HEK293 (cell line): ENCODE measurements at regions not wholly inside any gene's neighbourhood (a gene's known extent, or its start where the extent isn't known, plus 50 kb on each side); places are given as distances from the start of the nearest gene placed in this dataset.

Experiments
- CTCF ChIA-PET: fragments of 350-600 bp; formaldehyde crosslinking; extraction: SDS; loops from one replicate; lab custom pipeline; 2021; ENCODE audit warnings: antibody characterized with exemption; lab: Yijun Ruan, JAX
- POLR2A ChIA-PET: fragments of 300-600 bp; formaldehyde crosslinking; extraction: SDS; loops from one replicate; lab custom pipeline; 2020; ENCODE audit warnings: antibody characterized with exemption, inconsistent platforms; lab: Yijun Ruan, JAX
- H3K27ac ChIP-seq: fragments of 200-500 bp; sonication (Bioruptor generic); 2 replicates; pipeline ENCODE4 v1.5.1; 2014; ENCODE audit warnings: low read depth, low read length, control low read depth, inconsistent platforms; ENCODE audit errors: extremely low read depth
- H3K36me3 ChIP-seq, 2 experiments: fragments of 200-500 bp in 1 of 2; sonication (Bioruptor generic) in 1 of 2; 1 replicate in 1 of 2; 2 replicates in 1 of 2; pipeline ENCODE4 v1.5.1; 2014 to 2017; ENCODE audit warnings: inconsistent platforms in 2 of 2, low read length in 2 of 2; ENCODE audit not compliant: control insufficient read depth in 2 of 2, insufficient read depth in 1 of 2
- H3K4me1 ChIP-seq: fragments of 200-500 bp; sonication (Bioruptor generic); 2 replicates; pipeline ENCODE4 v1.5.1; 2014; ENCODE audit warnings: mild to moderate bottlenecking, low read length, inconsistent platforms; ENCODE audit not compliant: control insufficient read depth, insufficient read depth
- H3K4me3 ChIP-seq: 2 replicates; pipeline ENCODE4 v1.5.1; 2011; ENCODE audit warnings: low read depth, mild to moderate bottlenecking, control low read depth, low read length, moderate library complexity
- H3K9me3 ChIP-seq: fragments of 200-500 bp; sonication (Bioruptor generic); 2 replicates; pipeline ENCODE4 v1.5.1; 2014; ENCODE audit warnings: low read depth, low read length, inconsistent platforms; ENCODE audit not compliant: control insufficient read depth, insufficient read depth
- GLIS1 ChIP-seq: fragments of 450-650 bp; formaldehyde crosslinking; IDR thresholded peaks from 2 replicates; pipeline ENCODE4 v1.5.1; 2016; ENCODE audit warnings: missing biosample characterization, missing genetic modification characterization
- OVOL3 ChIP-seq: fragments of 450-650 bp; formaldehyde crosslinking; IDR thresholded peaks from 2 replicates; pipeline ENCODE4 v1.5.1; 2016; ENCODE audit warnings: missing biosample characterization, missing genetic modification characterization
- SALL2 ChIP-seq: fragments of 450-650 bp; formaldehyde crosslinking; IDR thresholded peaks from 2 replicates; pipeline ENCODE4 v1.5.0; 2017; ENCODE audit warnings: missing biosample characterization, mild to moderate bottlenecking, missing genetic modification characterization, borderline replicate concordance
- SETDB1 ChIP-seq: IDR thresholded peaks from one replicate; pipeline ENCODE4 v1.6.1; 2017; ENCODE audit warnings: mild to moderate bottlenecking, low read length, moderate library complexity, mixed read lengths; ENCODE audit not compliant: insufficient read length
- TRIM28 ChIP-seq: IDR thresholded peaks from 2 replicates; pipeline ENCODE4 v1.6.1; 2011; ENCODE audit warnings: low read length, control low read depth, borderline replicate concordance
- ZBTB17 ChIP-seq: fragments of 450-650 bp; formaldehyde crosslinking; IDR thresholded peaks from 2 replicates; pipeline ENCODE4 v1.5.1; 2016; ENCODE audit warnings: missing biosample characterization, missing genetic modification characterization
- ZBTB21 ChIP-seq: fragments of 450-650 bp; formaldehyde crosslinking; IDR thresholded peaks from 2 replicates; pipeline ENCODE4 v1.5.1; 2017; ENCODE audit warnings: missing biosample characterization, missing genetic modification characterization
- ZNF146 ChIP-seq: fragments of 450-650 bp; formaldehyde crosslinking; IDR thresholded peaks from 2 replicates; pipeline ENCODE4 v1.5.1; 2016; ENCODE audit warnings: missing biosample characterization, missing genetic modification characterization
- ZNF155 ChIP-seq: fragments of 450-650 bp; formaldehyde crosslinking; IDR thresholded peaks from 2 replicates; pipeline ENCODE4 v1.5.1; 2016; ENCODE audit warnings: missing biosample characterization, missing genetic modification characterization
- ZNF169 ChIP-seq: fragments of 450-650 bp; formaldehyde crosslinking; IDR thresholded peaks from 2 replicates; pipeline ENCODE4 v1.5.1; 2016; ENCODE audit warnings: missing biosample characterization, missing genetic modification characterization
- ZNF24 ChIP-seq: fragments of 450-650 bp; formaldehyde crosslinking; IDR thresholded peaks from 2 replicates; pipeline ENCODE4 v1.5.1; 2016; ENCODE audit warnings: missing biosample characterization, missing genetic modification characterization
- ZNF248 ChIP-seq: fragments of 450-650 bp; formaldehyde crosslinking; IDR thresholded peaks from 2 replicates; pipeline ENCODE4 v1.5.1; 2017; ENCODE audit warnings: missing biosample characterization, missing genetic modification characterization
- ZNF391 ChIP-seq: fragments of 450-650 bp; formaldehyde crosslinking; IDR thresholded peaks from 2 replicates; pipeline ENCODE4 v1.5.1; 2016; ENCODE audit warnings: low read depth, missing biosample characterization, missing genetic modification characterization, borderline replicate concordance
- ZNF426 ChIP-seq: fragments of 450-650 bp; formaldehyde crosslinking; IDR thresholded peaks from 2 replicates; pipeline ENCODE4 v1.5.1; 2017; ENCODE audit warnings: missing biosample characterization, missing genetic modification characterization, mild to moderate bottlenecking, inconsistent platforms, moderate library complexity
- ZNF521 ChIP-seq: fragments of 450-650 bp; formaldehyde crosslinking; IDR thresholded peaks from 2 replicates; pipeline ENCODE4 v1.5.1; 2017; ENCODE audit warnings: missing biosample characterization, mild to moderate bottlenecking, missing genetic modification characterization
- ZNF529 ChIP-seq: fragments of 450-650 bp; formaldehyde crosslinking; IDR thresholded peaks from 2 replicates; pipeline ENCODE4 v1.5.1; 2017; ENCODE audit warnings: missing genetic modification characterization, missing biosample characterization; ENCODE audit not compliant: insufficient replicate concordance
- ZNF670 ChIP-seq: fragments of 450-650 bp; formaldehyde crosslinking; IDR thresholded peaks from 2 replicates; pipeline ENCODE4 v1.5.1; 2016; ENCODE audit warnings: missing biosample characterization, missing genetic modification characterization, low read depth
- TF ChIP-seq, protein P1 (sequence below): fragments of 450-650 bp; formaldehyde crosslinking; IDR thresholded peaks from 2 replicates; pipeline ENCODE4 v1.5.1; 2016; ENCODE audit warnings: missing biosample characterization, missing genetic modification characterization
- TF ChIP-seq, protein P2 (sequence below): fragments of 450-650 bp; formaldehyde crosslinking; IDR thresholded peaks from 2 replicates; pipeline ENCODE4 v1.5.1; 2016; ENCODE audit warnings: missing biosample characterization, missing genetic modification characterization, borderline replicate concordance
- TF ChIP-seq, protein P3 (sequence below): fragments of 450-650 bp; formaldehyde crosslinking; IDR thresholded peaks from 2 replicates; pipeline ENCODE4 v1.5.1; 2016; ENCODE audit warnings: missing biosample characterization, missing genetic modification characterization
- TF ChIP-seq, protein P4 (sequence below): fragments of 450-650 bp; formaldehyde crosslinking; IDR thresholded peaks from 2 replicates; pipeline ENCODE4 v1.5.1; 2016; ENCODE audit warnings: missing biosample characterization, missing genetic modification characterization
- TF ChIP-seq, protein P5 (sequence below): fragments of 450-650 bp; IDR thresholded peaks from 2 replicates; pipeline ENCODE4 v1.5.1; 2018; ENCODE audit warnings: missing biosample characterization, mild to moderate bottlenecking, missing genetic modification characterization

DNA sequence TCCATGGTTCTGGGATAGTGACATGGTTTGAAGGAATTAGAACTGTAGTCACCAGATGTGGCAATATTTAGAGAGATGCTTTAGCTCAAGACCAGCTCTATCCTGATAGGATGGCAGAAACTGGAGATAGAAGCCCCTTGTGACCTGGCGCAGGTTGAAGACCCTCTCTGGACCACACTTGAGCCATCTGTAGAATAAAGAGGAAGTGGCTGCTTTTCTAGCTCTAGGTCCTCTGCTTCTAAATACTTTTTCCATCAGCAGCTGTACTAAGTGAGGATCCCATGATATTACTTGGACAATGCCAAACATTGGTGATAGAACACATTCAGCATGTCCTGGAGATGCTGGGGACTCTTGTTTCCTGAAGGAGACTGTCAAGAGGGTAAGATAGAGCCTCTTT is 172.6 kb downstream of the PDCD6IP start (continued):
- TF ChIP-seq, protein P1, sequence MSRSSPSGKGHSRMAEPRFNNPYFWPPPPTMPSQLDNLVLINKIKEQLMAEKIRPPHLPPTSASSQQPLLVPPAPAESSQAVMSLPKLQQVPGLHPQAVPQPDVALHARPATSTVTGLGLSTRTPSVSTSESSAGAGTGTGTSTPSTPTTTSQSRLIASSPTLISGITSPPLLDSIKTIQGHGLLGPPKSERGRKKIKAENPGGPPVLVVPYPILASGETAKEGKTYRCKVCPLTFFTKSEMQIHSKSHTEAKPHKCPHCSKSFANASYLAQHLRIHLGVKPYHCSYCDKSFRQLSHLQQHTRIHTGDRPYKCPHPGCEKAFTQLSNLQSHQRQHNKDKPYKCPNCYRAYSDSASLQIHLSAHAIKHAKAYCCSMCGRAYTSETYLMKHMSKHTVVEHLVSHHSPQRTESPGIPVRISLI (tag by site-specific recombination) = no peak
- no peak for TF ChIP-seq ZBTB17 (tag by site-specific recombination)
- TF ChIP-seq TRIM28 = no peak
- TF ChIP-seq, protein P2, sequence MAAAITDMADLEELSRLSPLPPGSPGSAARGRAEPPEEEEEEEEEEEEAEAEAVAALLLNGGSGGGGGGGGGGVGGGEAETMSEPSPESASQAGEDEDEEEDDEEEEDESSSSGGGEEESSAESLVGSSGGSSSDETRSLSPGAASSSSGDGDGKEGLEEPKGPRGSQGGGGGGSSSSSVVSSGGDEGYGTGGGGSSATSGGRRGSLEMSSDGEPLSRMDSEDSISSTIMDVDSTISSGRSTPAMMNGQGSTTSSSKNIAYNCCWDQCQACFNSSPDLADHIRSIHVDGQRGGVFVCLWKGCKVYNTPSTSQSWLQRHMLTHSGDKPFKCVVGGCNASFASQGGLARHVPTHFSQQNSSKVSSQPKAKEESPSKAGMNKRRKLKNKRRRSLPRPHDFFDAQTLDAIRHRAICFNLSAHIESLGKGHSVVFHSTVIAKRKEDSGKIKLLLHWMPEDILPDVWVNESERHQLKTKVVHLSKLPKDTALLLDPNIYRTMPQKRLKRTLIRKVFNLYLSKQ (tag by site-specific recombination) = no peak
- no peak for TF ChIP-seq OVOL3 (tag by site-specific recombination)
- no peak for TF ChIP-seq GLIS1 (tag by site-specific recombination)
- TF ChIP-seq ZNF391 (tag by site-specific recombination) = no peak
- no peak for TF ChIP-seq SALL2 (tag by site-specific recombination)
- TF ChIP-seq ZNF248 (tag by site-specific recombination) = no peak

DNA sequence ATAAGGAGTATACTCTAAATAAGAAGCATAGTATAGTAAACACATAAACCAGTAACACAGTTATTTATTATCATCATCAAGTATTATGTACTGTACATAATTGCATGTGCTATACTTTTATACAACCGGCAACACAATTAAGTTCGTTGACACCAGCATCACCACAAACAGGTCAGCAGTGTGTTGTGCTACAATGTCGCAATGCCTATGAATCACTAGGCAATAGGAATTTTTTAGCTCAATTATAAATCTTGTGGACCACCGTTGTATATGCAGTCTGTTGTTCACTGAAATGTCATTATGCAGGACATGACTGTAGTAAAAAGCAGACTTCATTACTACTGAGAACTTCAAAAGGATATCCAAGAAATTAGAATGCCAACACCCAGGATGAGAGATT is 177.0 kb downstream of the PDCD6IP start:
- no peak for TF ChIP-seq ZBTB21 (tag by site-specific recombination)
- TF ChIP-seq, protein P3, sequence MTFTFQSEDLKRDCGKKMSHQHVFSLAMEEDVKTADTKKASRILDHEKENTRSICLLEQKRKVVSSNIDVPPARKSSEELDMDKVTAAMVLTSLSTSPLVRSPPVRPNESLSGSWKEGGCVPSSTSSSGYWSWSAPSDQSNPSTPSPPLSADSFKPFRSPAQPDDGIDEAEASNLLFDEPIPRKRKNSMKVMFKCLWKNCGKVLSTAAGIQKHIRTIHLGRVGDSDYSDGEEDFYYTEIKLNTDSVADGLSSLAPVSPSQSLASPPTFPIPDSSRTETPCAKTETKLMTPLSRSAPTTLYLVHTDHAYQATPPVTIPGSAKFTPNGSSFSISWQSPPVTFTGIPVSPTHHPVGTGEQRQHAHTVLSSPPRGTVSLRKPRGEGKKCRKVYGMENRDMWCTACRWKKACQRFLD (tag by site-specific recombination) = no peak
- no peak for TF ChIP-seq ZNF426 (tag by site-specific recombination)
- no peak for TF ChIP-seq ZNF155
- no peak for TF ChIP-seq ZNF670 (tag by site-specific recombination)
- TF ChIP-seq ZNF529 (tag by site-specific recombination) = no peak
- TF ChIP-seq, protein P4, sequence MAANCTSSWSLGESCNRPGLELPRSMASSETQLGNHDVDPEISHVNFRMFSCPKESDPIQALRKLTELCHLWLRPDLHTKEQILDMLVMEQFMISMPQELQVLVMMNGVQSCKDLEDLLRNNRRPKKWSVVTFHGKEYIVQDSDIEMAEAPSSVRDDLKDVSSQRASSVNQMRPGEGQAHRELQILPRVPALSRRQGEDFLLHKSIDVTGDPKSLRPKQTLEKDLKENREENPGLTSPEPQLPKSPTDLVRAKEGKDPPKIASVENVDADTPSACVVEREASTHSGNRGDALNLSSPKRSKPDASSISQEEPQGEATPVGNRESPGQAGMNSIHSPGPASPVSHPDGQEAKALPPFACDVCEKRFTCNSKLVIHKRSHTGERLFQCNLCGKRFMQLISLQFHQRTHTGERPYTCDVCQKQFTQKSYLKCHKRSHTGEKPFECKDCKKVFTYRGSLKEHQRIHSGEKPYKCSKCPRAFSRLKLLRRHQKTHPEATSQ (tag by site-specific recombination) = no peak
- no peak for TF ChIP-seq ZNF169 (tag by site-specific recombination)
- TF ChIP-seq ZNF24 (tag by site-specific recombination) = no peak
- TF ChIP-seq ZNF521 = no peak
- TF ChIP-seq, protein P5, sequence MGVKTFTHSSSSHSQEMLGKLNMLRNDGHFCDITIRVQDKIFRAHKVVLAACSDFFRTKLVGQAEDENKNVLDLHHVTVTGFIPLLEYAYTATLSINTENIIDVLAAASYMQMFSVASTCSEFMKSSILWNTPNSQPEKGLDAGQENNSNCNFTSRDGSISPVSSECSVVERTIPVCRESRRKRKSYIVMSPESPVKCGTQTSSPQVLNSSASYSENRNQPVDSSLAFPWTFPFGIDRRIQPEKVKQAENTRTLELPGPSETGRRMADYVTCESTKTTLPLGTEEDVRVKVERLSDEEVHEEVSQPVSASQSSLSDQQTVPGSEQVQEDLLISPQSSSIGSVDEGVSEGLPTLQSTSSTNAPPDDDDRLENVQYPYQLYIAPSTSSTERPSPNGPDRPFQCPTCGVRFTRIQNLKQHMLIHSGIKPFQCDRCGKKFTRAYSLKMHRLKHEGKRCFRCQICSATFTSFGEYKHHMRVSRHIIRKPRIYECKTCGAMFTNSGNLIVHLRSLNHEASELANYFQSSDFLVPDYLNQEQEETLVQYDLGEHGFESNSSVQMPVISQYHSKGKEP (tag by site-specific recombination) = no peak
- no peak for TF ChIP-seq SETDB1
- no peak for TF ChIP-seq ZNF146 (tag by site-specific recombination)
- TF ChIP-seq, all 188 proteins: peak for 0
- H3K4me3 ChIP-seq = no peak overlapping the region
- H3K27ac ChIP-seq = no peak overlapping the region
- no peaks in the 10 kb centered on the region for H3K9me3 ChIP-seq
- no peaks in the 10 kb centered on the region for H3K36me3 ChIP-seq
- ChIA-PET CTCF (interaction anchor here (0.7 to 0.8 kb wide), 2 partner anchors 1344 to 1491 kb away, joined by 3 to 4 read pairs; no protein-coding TSS in a partner anchor), POLR2A (no interaction called here)
- H3K4me1 ChIP-seq = no peaks in the 10 kb centered on the region
